ENCODE measurements at regions not wholly inside any gene's neighbourhood (a gene's known extent, or its start where the extent isn't known, plus 50 kb on each side); places are given as distances from the start of the nearest gene placed in this dataset.

GRCh38 chr13:50116430-50116973, 101.3 kb downstream of the KCNRG start:
- Histone ChIP-seq H3K36me3 (ENCODE audit: control insufficient read depth, insufficient read depth, low read length) (no peaks in the 10 kb centered on the region), H3K79me2 (ENCODE audit: control insufficient read depth, insufficient read depth, low read length) (peaks cover 10% of the 10 kb centered on the region), H3K27me3 (ENCODE audit: control insufficient read depth, insufficient read depth, low read length) (no peaks in the 10 kb centered on the region), H4K20me1 (ENCODE audit: control insufficient read depth, extremely low read depth, insufficient read depth, low read length) (no peaks in the 10 kb centered on the region), H3K4me2 (ENCODE audit: extremely low read depth, insufficient read depth, low read length) (no peak overlapping the region), H2AFZ (ENCODE audit: low read length) (no peak overlapping the region), H3K9ac (ENCODE audit: insufficient read depth, low read length) (no peak overlapping the region), H3K27ac (ENCODE audit: insufficient read depth, low read length) (no peak overlapping the region), H3K4me1 (ENCODE audit: control insufficient read depth, extremely low read depth, insufficient read depth, low read length) (no peaks in the 10 kb centered on the region), H3K4me3 (replicated peaks in 1 of 4; ENCODE audit: control extremely low read depth in 1 of 4, insufficient read depth in 1 of 4, low read depth in 3 of 4, low read length in 4 of 4) (no peak overlapping the region), H3K9me3 (ENCODE audit: control insufficient read depth, insufficient read depth, low read depth, low read length) (no peaks in the 10 kb centered on the region)
- peak in 1 of 2 donors; percentile 8 for DNase-seq (ENCODE audit: low read depth in 2 of 2)
- TF ChIP-seq EZH2 (IDR thresholded peaks at IDR 0.05; ENCODE audit: low read length, missing control alignments), result no peak
- TF ChIP-seq, protein P1, sequence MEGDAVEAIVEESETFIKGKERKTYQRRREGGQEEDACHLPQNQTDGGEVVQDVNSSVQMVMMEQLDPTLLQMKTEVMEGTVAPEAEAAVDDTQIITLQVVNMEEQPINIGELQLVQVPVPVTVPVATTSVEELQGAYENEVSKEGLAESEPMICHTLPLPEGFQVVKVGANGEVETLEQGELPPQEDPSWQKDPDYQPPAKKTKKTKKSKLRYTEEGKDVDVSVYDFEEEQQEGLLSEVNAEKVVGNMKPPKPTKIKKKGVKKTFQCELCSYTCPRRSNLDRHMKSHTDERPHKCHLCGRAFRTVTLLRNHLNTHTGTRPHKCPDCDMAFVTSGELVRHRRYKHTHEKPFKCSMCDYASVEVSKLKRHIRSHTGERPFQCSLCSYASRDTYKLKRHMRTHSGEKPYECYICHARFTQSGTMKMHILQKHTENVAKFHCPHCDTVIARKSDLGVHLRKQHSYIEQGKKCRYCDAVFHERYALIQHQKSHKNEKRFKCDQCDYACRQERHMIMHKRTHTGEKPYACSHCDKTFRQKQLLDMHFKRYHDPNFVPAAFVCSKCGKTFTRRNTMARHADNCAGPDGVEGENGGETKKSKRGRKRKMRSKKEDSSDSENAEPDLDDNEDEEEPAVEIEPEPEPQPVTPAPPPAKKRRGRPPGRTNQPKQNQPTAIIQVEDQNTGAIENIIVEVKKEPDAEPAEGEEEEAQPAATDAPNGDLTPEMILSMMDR (conservative IDR thresholded peaks at IDR 0.05 in 1 of 2, IDR thresholded peaks at IDR 0.05 in 1 of 2; ENCODE audit: low read depth in 1 of 2, low read length in 2 of 2), result no peak

GRCh38 chr13:50119591-50119990, 104.3 kb downstream of the KCNRG start:
- no peak overlapping the region for H2AFZ ChIP-seq (ENCODE audit: low read length)
- peaks cover 25% of the 10 kb centered on the region for H3K79me2 ChIP-seq (ENCODE audit: control insufficient read depth, insufficient read depth, low read length)
- H3K4me2 ChIP-seq (ENCODE audit: extremely low read depth, insufficient read depth, low read length), result no peak overlapping the region
- no peaks in the 10 kb centered on the region for H4K20me1 ChIP-seq (ENCODE audit: control insufficient read depth, extremely low read depth, insufficient read depth, low read length)
- TF ChIP-seq, protein P1 (conservative IDR thresholded peaks at IDR 0.05 in 1 of 2, IDR thresholded peaks at IDR 0.05 in 1 of 2; ENCODE audit: low read depth in 1 of 2, low read length in 2 of 2), result no peak
- TF ChIP-seq EZH2 (IDR thresholded peaks at IDR 0.05; ENCODE audit: low read length, missing control alignments), result no peak
- H3K9ac ChIP-seq (ENCODE audit: insufficient read depth, low read length), result no peak overlapping the region
- no peak overlapping the region for H3K4me3 ChIP-seq (replicated peaks in 1 of 4; ENCODE audit: control extremely low read depth in 1 of 4, insufficient read depth in 1 of 4, low read depth in 3 of 4, low read length in 4 of 4)
- no peaks in the 10 kb centered on the region for H3K9me3 ChIP-seq (ENCODE audit: control insufficient read depth, insufficient read depth, low read depth, low read length)
- H3K27ac ChIP-seq (ENCODE audit: insufficient read depth, low read length), result no peak overlapping the region
- H3K36me3 ChIP-seq (ENCODE audit: control insufficient read depth, insufficient read depth, low read length), result no peaks in the 10 kb centered on the region
- no peaks in the 10 kb centered on the region for H3K27me3 ChIP-seq (ENCODE audit: control insufficient read depth, insufficient read depth, low read length)
- no peaks in the 10 kb centered on the region for H3K4me1 ChIP-seq (ENCODE audit: control insufficient read depth, extremely low read depth, insufficient read depth, low read length)
- peak in 1 of 2 donors; percentile 39 for DNase-seq (ENCODE audit: low read depth in 2 of 2)

DNA sequence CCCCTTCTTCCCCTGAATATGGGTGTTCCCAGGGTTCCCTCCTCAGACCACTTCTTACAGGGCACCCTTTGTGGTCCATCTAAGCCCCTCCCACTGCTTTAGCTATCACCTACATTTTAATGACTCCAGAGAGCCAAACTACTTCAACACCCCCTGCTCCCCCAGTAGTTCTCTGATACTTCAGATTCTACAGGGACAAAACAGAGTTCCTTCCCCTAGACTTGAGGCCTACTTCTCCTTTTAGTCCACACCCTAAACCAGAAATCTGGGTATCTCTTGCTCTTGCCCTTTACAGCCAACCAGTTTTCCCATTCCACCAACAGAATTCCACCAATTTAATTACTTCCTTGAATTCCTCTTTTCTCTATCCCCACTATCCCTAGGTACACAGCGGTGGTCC, 107.2 kb downstream of the KCNRG start:
- no peak overlapping the region for H3K9ac ChIP-seq (ENCODE audit: insufficient read depth, low read length)

More for the DNA sequence above, 107.2 kb downstream of the KCNRG start:
- Histone ChIP-seq H3K4me3 (replicated peaks in 1 of 4; ENCODE audit: control extremely low read depth in 1 of 4, insufficient read depth in 1 of 4, low read depth in 3 of 4, low read length in 4 of 4) (no peak overlapping the region), H2AFZ (ENCODE audit: low read length) (no peak overlapping the region), H3K79me2 (ENCODE audit: control insufficient read depth, insufficient read depth, low read length) (peaks cover 18% of the 10 kb centered on the region), H3K27ac (ENCODE audit: insufficient read depth, low read length) (no peak overlapping the region), H3K9me3 (ENCODE audit: control insufficient read depth, insufficient read depth, low read depth, low read length) (no peaks in the 10 kb centered on the region), H3K27me3 (ENCODE audit: control insufficient read depth, insufficient read depth, low read length) (no peaks in the 10 kb centered on the region), H3K36me3 (ENCODE audit: control insufficient read depth, insufficient read depth, low read length) (no peaks in the 10 kb centered on the region), H4K20me1 (ENCODE audit: control insufficient read depth, extremely low read depth, insufficient read depth, low read length) (no peaks in the 10 kb centered on the region), H3K4me2 (ENCODE audit: extremely low read depth, insufficient read depth, low read length) (no peak overlapping the region), H3K4me1 (ENCODE audit: control insufficient read depth, extremely low read depth, insufficient read depth, low read length) (no peaks in the 10 kb centered on the region)
- DNase-seq (ENCODE audit: low read depth in 2 of 2), result no peak
- TF ChIP-seq, protein P1 (conservative IDR thresholded peaks at IDR 0.05 in 1 of 2, IDR thresholded peaks at IDR 0.05 in 1 of 2; ENCODE audit: low read depth in 1 of 2, low read length in 2 of 2), result no peak
- TF ChIP-seq EZH2 (IDR thresholded peaks at IDR 0.05; ENCODE audit: low read length, missing control alignments), result no peak

Measured in fibroblast of lung (primary cell).